ENCODE measurements at regions not wholly inside any gene's neighbourhood (a gene's known extent, or its start where the extent isn't known, plus 50 kb on each side); places are given as distances from the start of the nearest gene placed in this dataset.

DNA sequence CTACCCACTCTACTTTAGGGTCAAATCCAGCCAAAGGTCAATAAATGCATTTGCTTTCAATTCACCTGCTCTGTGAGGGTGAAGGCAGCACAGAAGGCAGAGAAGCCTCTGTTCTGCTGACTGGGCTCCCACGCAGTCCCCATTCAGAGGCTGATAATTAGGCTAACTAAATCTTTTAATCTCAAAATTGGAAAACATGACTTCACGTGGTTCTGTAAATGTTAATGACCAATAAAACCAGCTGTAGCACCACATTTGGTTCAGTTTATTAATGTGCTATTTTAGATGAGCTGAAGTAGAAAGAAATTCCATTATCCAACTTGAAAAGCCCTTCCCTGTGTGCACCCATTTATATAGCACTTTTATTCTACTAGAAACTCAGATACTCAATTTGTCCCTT is 310.6 kb downstream of the C1D start (continued):
- TF ChIP-seq NANOG (IDR thresholded peaks at IDR 0.05; ENCODE audit: borderline replicate concordance) (no peak), CTCF (conservative IDR thresholded peaks at IDR 0.05; ENCODE audit: low read depth in 2 of 2) (no peak)
- TF ChIP-seq, protein P1, sequence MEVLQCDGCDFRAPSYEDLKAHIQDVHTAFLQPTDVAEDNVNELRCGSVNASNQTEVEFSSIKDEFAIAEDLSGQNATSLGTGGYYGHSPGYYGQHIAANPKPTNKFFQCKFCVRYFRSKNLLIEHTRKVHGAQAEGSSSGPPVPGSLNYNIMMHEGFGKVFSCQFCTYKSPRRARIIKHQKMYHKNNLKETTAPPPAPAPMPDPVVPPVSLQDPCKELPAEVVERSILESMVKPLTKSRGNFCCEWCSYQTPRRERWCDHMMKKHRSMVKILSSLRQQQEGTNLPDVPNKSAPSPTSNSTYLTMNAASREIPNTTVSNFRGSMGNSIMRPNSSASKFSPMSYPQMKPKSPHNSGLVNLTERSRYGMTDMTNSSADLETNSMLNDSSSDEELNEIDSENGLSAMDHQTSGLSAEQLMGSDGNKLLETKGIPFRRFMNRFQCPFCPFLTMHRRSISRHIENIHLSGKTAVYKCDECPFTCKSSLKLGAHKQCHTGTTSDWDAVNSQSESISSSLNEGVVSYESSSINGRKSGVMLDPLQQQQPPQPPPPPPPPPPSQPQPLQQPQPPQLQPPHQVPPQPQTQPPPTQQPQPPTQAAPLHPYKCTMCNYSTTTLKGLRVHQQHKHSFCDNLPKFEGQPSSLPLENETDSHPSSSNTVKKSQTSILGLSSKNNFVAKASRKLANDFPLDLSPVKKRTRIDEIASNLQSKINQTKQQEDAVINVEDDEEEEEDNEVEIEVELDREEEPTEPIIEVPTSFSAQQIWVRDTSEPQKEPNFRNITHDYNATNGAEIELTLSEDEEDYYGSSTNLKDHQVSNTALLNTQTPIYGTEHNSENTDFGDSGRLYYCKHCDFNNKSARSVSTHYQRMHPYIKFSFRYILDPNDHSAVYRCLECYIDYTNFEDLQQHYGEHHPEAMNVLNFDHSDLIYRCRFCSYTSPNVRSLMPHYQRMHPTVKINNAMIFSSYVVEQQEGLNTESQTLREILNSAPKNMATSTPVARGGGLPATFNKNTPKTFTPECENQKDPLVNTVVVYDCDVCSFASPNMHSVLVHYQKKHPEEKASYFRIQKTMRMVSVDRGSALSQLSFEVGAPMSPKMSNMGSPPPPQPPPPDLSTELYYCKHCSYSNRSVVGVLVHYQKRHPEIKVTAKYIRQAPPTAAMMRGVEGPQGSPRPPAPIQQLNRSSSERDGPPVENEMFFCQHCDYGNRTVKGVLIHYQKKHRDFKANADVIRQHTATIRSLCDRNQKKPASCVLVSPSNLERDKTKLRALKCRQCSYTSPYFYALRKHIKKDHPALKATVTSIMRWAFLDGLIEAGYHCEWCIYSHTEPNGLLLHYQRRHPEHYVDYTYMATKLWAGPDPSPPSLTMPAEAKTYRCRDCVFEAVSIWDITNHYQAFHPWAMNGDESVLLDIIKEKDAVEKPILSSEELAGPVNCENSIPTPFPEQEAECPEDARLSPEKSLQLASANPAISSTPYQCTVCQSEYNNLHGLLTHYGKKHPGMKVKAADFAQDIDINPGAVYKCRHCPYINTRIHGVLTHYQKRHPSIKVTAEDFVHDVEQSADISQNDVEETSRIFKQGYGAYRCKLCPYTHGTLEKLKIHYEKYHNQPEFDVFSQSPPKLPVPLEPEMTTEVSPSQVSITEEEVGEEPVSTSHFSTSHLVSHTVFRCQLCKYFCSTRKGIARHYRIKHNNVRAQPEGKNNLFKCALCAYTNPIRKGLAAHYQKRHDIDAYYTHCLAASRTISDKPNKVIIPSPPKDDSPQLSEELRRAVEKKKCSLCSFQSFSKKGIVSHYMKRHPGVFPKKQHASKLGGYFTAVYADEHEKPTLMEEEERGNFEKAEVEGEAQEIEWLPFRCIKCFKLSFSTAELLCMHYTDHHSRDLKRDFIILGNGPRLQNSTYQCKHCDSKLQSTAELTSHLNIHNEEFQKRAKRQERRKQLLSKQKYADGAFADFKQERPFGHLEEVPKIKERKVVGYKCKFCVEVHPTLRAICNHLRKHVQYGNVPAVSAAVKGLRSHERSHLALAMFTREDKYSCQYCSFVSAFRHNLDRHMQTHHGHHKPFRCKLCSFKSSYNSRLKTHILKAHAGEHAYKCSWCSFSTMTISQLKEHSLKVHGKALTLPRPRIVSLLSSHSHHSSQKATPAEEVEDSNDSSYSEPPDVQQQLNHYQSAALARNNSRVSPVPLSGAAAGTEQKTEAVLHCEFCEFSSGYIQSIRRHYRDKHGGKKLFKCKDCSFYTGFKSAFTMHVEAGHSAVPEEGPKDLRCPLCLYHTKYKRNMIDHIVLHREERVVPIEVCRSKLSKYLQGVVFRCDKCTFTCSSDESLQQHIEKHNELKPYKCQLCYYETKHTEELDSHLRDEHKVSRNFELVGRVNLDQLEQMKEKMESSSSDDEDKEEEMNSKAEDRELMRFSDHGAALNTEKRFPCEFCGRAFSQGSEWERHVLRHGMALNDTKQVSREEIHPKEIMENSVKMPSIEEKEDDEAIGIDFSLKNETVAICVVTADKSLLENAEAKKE (CRISPR knock-in tag; IDR thresholded peaks at IDR 0.05): no peak

GRCh38 chr2:67752969-67753368 is 309.8 kb downstream of the C1D start:
- no peak overlapping the region for H3K4me2 ChIP-seq
- no peak overlapping the region for H3K4me3 ChIP-seq
- H3K27me3 ChIP-seq (ENCODE audit: insufficient read depth): no peaks in the 10 kb centered on the region
- Mint-ChIP-seq H3K4me3 (no peak overlapping the region), H3K36me3 (ENCODE audit: low read depth) (no peaks in the 10 kb centered on the region), H3K4me1 (no peaks in the 10 kb centered on the region; the same call in 2 of the 3 replicates), H3K27ac (no peak overlapping the region), H3K9me3 (no peaks in the 10 kb centered on the region), H3K27me3 (ENCODE audit: insufficient read depth, low read depth, poor library complexity) (no peaks in the 10 kb centered on the region)
- H2AFZ ChIP-seq: no peak overlapping the region
- no peak for ATAC-seq
- H3K9me2 ChIP-seq (ENCODE audit: insufficient read depth): no peaks in the 10 kb centered on the region
- no peak overlapping the region for H3K27ac ChIP-seq (ENCODE audit: low read depth)
- DNase-seq (ENCODE audit: low spot score): no peak
- TF ChIP-seq, protein P1 (CRISPR knock-in tag; IDR thresholded peaks at IDR 0.05): no peak
- H3K4me1 ChIP-seq (ENCODE audit: insufficient read depth): no peaks in the 10 kb centered on the region
- H3F3A ChIP-seq (replicated peaks; ENCODE audit: low read depth): no peaks in the 10 kb centered on the region
- no peaks in the 10 kb centered on the region for H4K20me1 ChIP-seq (replicated peaks; ENCODE audit: insufficient read depth)
- no peaks in the 10 kb centered on the region for H3K79me2 ChIP-seq (replicated peaks; ENCODE audit: insufficient read depth)
- H3K36me3 ChIP-seq (ENCODE audit: insufficient read depth): no peaks in the 10 kb centered on the region
